Stimulated activated memory B cell treated with anti-CD40 and anti-IgM and Interleukin-4, amounts not matched to agents 10 μg/mL and 1 μg/mL and 100 μg/mL, for 72 hours (primary cell): ENCODE measurements at regions not wholly inside any gene's neighbourhood (a gene's known extent, or its start where the extent isn't known, plus 50 kb on each side); places are given as distances from the start of the nearest gene placed in this dataset.
A peak's percentile ranks its signal among the peaks of the same experiment; 100 is the strongest.

Experiments used
- ATAC-seq: fragments of 150-1000 bp; cut with Tn5 transposase; 2 replicates; pipeline ENCODE4 v1.10.0; 2021
- H3K27ac Mint-ChIP-seq: one replicate; pipeline ENCODE4 v1.8.0; 2022; ENCODE audit warnings: mild to moderate bottlenecking, mixed read lengths
- H3K27me3 Mint-ChIP-seq: one replicate; pipeline ENCODE4 v1.8.0; 2022; ENCODE audit warnings: mixed read lengths
- H3K36me3 Mint-ChIP-seq: one replicate; pipeline ENCODE4 v1.8.0; 2022; ENCODE audit warnings: mixed read lengths
- H3K4me1 Mint-ChIP-seq: one replicate; pipeline ENCODE4 v1.8.0; 2022; ENCODE audit warnings: mixed read lengths
- H3K4me3 Mint-ChIP-seq: one replicate; pipeline ENCODE4 v1.8.0; 2022; ENCODE audit warnings: mild to moderate bottlenecking, moderate library complexity, mixed read lengths
- H3K9me3 Mint-ChIP-seq: one replicate; pipeline ENCODE4 v1.8.0; 2022; ENCODE audit warnings: mixed read lengths

GRCh38 chr12:76208129-76208528 lies 123.6 kb upstream of the NAP1L1 start:
- Mint-ChIP-seq H3K36me3 (no peaks in the 10 kb centered on the region), H3K27me3 (peaks cover 10% of the 10 kb centered on the region), H3K9me3 (peaks cover 3% of the 10 kb centered on the region), H3K4me3 (no peak overlapping the region), H3K4me1 (no peaks in the 10 kb centered on the region), H3K27ac (no peak overlapping the region)
- no peak for ATAC-seq

GRCh38 chr12:76206677-76207072 lies 122.2 kb upstream of the NAP1L1 start:
- no peak for ATAC-seq
- H3K4me1 Mint-ChIP-seq, result no peaks in the 10 kb centered on the region
- H3K9me3 Mint-ChIP-seq, result peaks cover 7% of the 10 kb centered on the region
- H3K36me3 Mint-ChIP-seq, result peaks cover 5% of the 10 kb centered on the region
- H3K4me3 Mint-ChIP-seq, result no peak overlapping the region
- H3K27me3 Mint-ChIP-seq, result peaks cover 10% of the 10 kb centered on the region
- H3K27ac Mint-ChIP-seq, result no peak overlapping the region

GRCh38 chr12:76206039-76206676 lies 121.7 kb upstream of the NAP1L1 start:
- H3K4me3 Mint-ChIP-seq, result no peak overlapping the region
- H3K27me3 Mint-ChIP-seq, result peaks cover 10% of the 10 kb centered on the region
- no peak for ATAC-seq
- H3K4me1 Mint-ChIP-seq, result no peaks in the 10 kb centered on the region
- peaks cover 7% of the 10 kb centered on the region for H3K9me3 Mint-ChIP-seq
- peaks cover 5% of the 10 kb centered on the region for H3K36me3 Mint-ChIP-seq
- no peak overlapping the region for H3K27ac Mint-ChIP-seq

GRCh38 chr12:76202621-76203020 lies 118.1 kb upstream of the NAP1L1 start:
- Mint-ChIP-seq H3K27me3 (peaks cover 10% of the 10 kb centered on the region), H3K9me3 (peaks cover 16% of the 10 kb centered on the region), H3K4me3 (no peak overlapping the region), H3K27ac (no peak overlapping the region), H3K36me3 (peaks cover 11% of the 10 kb centered on the region), H3K4me1 (no peaks in the 10 kb centered on the region)
- no peak for ATAC-seq

- no peaks in the 10 kb centered on the region for H3K4me1 Mint-ChIP-seq
- peaks cover 11% of the 10 kb centered on the region for H3K36me3 Mint-ChIP-seq
- H3K27me3 Mint-ChIP-seq, result peaks cover 10% of the 10 kb centered on the region
- no peak overlapping the region for H3K27ac Mint-ChIP-seq
- no peak for ATAC-seq
- no peak overlapping the region for H3K4me3 Mint-ChIP-seq
- H3K9me3 Mint-ChIP-seq, result peaks cover 20% of the 10 kb centered on the region
Observed at GRCh38 chr12:76201758-76202157, 117.3 kb upstream of the NAP1L1 start.

- Mint-ChIP-seq H3K36me3 (peaks cover 11% of the 10 kb centered on the region), H3K27ac (no peak overlapping the region), H3K9me3 (peaks cover 20% of the 10 kb centered on the region), H3K4me1 (no peaks in the 10 kb centered on the region), H3K27me3 (peaks cover 10% of the 10 kb centered on the region), H3K4me3 (no peak overlapping the region)
- no peak for ATAC-seq
Observed at GRCh38 chr12:76201316-76201715, 116.8 kb upstream of the NAP1L1 start.

GRCh38 chr12:76199808-76200207 lies 115.3 kb upstream of the NAP1L1 start:
- Mint-ChIP-seq H3K27ac (no peak overlapping the region), H3K4me3 (no peak overlapping the region), H3K9me3 (peaks cover 20% of the 10 kb centered on the region), H3K4me1 (no peaks in the 10 kb centered on the region), H3K36me3 (peaks cover 11% of the 10 kb centered on the region), H3K27me3 (peaks cover 9% of the 10 kb centered on the region)
- ATAC-seq, result no peak

GRCh38 chr12:76198839-76199238 lies 114.4 kb upstream of the NAP1L1 start:
- Mint-ChIP-seq H3K27ac (no peak overlapping the region), H3K9me3 (peaks cover 20% of the 10 kb centered on the region), H3K36me3 (peaks cover 11% of the 10 kb centered on the region), H3K4me3 (no peak overlapping the region), H3K4me1 (peaks cover 5% of the 10 kb centered on the region), H3K27me3 (peaks cover 9% of the 10 kb centered on the region)
- no peak for ATAC-seq

GRCh38 chr12:76197283-76197682 lies 112.8 kb upstream of the NAP1L1 start:
- no peak overlapping the region for H3K27ac Mint-ChIP-seq
- H3K36me3 Mint-ChIP-seq, result peaks cover 7% of the 10 kb centered on the region
- peaks cover 17% of the 10 kb centered on the region for H3K9me3 Mint-ChIP-seq
- H3K4me1 Mint-ChIP-seq, result peaks cover 6% of the 10 kb centered on the region
- no peak for ATAC-seq
- H3K27me3 Mint-ChIP-seq, result peaks cover 9% of the 10 kb centered on the region
- no peak overlapping the region for H3K4me3 Mint-ChIP-seq

- ATAC-seq, result no peak
- H3K4me1 Mint-ChIP-seq, result peaks cover 6% of the 10 kb centered on the region
- peaks cover 6% of the 10 kb centered on the region for H3K36me3 Mint-ChIP-seq
- H3K27ac Mint-ChIP-seq, result no peak overlapping the region
- peaks cover 9% of the 10 kb centered on the region for H3K27me3 Mint-ChIP-seq
- H3K4me3 Mint-ChIP-seq, result no peak overlapping the region
- H3K9me3 Mint-ChIP-seq, result peaks cover 17% of the 10 kb centered on the region
Observed at GRCh38 chr12:76195920-76196319, 111.4 kb upstream of the NAP1L1 start.

GRCh38 chr12:76194724-76195123 lies 110.2 kb upstream of the NAP1L1 start:
- H3K4me3 Mint-ChIP-seq, result no peak overlapping the region
- peaks cover 17% of the 10 kb centered on the region for H3K9me3 Mint-ChIP-seq
- H3K4me1 Mint-ChIP-seq, result peaks cover 6% of the 10 kb centered on the region
- no peak for ATAC-seq
- H3K27me3 Mint-ChIP-seq, result peaks cover 9% of the 10 kb centered on the region
- H3K27ac Mint-ChIP-seq, result no peak overlapping the region
- H3K36me3 Mint-ChIP-seq, result peaks cover 6% of the 10 kb centered on the region

GRCh38 chr12:76193961-76194360 lies 109.5 kb upstream of the NAP1L1 start:
- ATAC-seq, result no peak
- H3K27ac Mint-ChIP-seq, result no peak overlapping the region
- H3K27me3 Mint-ChIP-seq, result peaks cover 9% of the 10 kb centered on the region
- no peak overlapping the region for H3K4me3 Mint-ChIP-seq
- H3K4me1 Mint-ChIP-seq, result peaks cover 6% of the 10 kb centered on the region
- peaks cover 12% of the 10 kb centered on the region for H3K9me3 Mint-ChIP-seq
- peaks cover 5% of the 10 kb centered on the region for H3K36me3 Mint-ChIP-seq

- ATAC-seq, result peak; percentile 59
- H3K27me3 Mint-ChIP-seq, result peaks cover 17% of the 10 kb centered on the region
- H3K4me1 Mint-ChIP-seq, result peaks cover 6% of the 10 kb centered on the region
- H3K36me3 Mint-ChIP-seq, result no peaks in the 10 kb centered on the region
- H3K9me3 Mint-ChIP-seq, result peaks cover 3% of the 10 kb centered on the region
- H3K27ac Mint-ChIP-seq, result no peak overlapping the region
- H3K4me3 Mint-ChIP-seq, result no peak overlapping the region
Observed at GRCh38 chr12:76192416-76192815, 107.9 kb upstream of the NAP1L1 start.

GRCh38 chr12:76190299-76190698 lies 105.8 kb upstream of the NAP1L1 start:
- H3K27me3 Mint-ChIP-seq, result peaks cover 33% of the 10 kb centered on the region
- ATAC-seq, result no peak
- no peaks in the 10 kb centered on the region for H3K9me3 Mint-ChIP-seq
- peaks cover 13% of the 10 kb centered on the region for H3K4me1 Mint-ChIP-seq
- H3K27ac Mint-ChIP-seq, result no peak overlapping the region
- H3K4me3 Mint-ChIP-seq, result no peak overlapping the region
- H3K36me3 Mint-ChIP-seq, result no peaks in the 10 kb centered on the region

GRCh38 chr12:76189851-76190250 lies 105.4 kb upstream of the NAP1L1 start:
- H3K27me3 Mint-ChIP-seq, result peaks cover 33% of the 10 kb centered on the region
- peaks cover 18% of the 10 kb centered on the region for H3K4me1 Mint-ChIP-seq
- H3K4me3 Mint-ChIP-seq, result no peak overlapping the region
- H3K36me3 Mint-ChIP-seq, result no peaks in the 10 kb centered on the region
- H3K27ac Mint-ChIP-seq, result no peak overlapping the region
- no peak for ATAC-seq
- H3K9me3 Mint-ChIP-seq, result no peaks in the 10 kb centered on the region

- ATAC-seq, result no peak
- H3K27ac Mint-ChIP-seq, result no peak overlapping the region
- H3K4me3 Mint-ChIP-seq, result no peak overlapping the region
- no peaks in the 10 kb centered on the region for H3K36me3 Mint-ChIP-seq
- no peaks in the 10 kb centered on the region for H3K9me3 Mint-ChIP-seq
- H3K4me1 Mint-ChIP-seq, result peaks cover 27% of the 10 kb centered on the region
- H3K27me3 Mint-ChIP-seq, result peaks cover 33% of the 10 kb centered on the region
Observed at GRCh38 chr12:76187177-76187576, 102.7 kb upstream of the NAP1L1 start.
